ENCODE measurements at regions not wholly inside any gene's neighbourhood (a gene's known extent, or its start where the extent isn't known, plus 50 kb on each side); places are given as distances from the start of the nearest gene placed in this dataset.

DNA sequence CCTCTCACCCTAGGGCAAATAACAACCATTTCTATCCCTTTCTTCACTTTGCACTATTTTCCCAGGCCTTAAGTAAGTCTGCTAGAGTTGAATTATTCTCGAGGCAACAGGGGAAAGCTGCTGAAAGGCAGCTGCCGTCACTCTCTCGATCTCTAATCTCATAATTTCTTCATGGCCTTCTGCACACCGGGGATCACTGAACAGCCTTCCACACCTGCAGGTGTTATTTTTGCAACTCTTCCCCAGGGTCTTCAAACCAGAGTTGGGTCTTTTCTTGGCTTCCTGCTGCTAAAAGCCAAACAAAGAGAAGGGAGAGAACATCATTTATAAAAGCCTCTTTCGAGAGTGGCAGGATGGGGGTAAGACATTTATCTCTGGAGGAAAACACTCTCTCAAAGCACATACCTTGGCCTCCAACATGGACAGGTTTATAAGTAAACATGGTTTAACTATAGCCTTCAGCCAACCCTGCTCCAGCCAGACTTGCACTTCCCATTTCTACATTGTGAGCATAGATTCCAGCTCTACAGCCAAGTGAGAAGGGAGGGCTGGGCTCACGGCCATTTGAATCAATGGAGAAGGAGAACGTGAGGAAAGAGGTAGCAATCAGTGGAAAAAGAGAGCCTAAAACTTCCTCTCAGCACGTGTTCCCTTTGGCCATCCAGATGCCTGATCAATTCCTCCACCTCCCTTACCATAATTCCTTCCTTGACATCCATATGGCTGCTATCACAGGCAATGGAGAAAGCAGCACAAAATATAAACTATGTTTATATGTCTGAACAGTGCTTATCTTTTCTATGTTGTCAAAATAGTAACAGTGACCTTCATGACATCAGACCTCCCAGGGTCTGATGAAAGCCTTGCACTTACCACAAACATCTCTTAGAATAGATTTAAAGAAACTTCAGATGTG is 464.9 kb downstream of the TLE1 start:
- no peak overlapping the region for H3K27ac ChIP-seq

DNA sequence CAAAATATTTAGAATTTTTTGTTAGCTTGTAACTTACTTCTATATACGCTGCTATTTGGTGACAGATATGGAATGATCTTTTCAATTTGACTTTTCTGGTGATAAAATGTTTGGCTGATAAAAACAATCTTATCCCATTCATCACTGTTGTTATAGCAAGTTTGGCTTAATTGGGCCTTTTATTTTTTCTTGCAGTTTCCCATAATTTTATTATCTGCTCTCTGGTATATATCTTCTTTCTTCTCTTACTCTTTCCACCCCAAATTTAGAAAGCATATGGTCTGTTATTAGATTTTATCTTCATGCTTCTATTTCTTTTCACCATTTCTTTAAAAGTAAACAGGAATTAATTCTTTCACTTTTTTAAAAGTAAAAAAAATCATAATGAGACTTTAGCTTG is 474.4 kb downstream of the TLE1 start:
- no peak overlapping the region for H3K4me3 ChIP-seq
- TF ChIP-seq, protein P1, sequence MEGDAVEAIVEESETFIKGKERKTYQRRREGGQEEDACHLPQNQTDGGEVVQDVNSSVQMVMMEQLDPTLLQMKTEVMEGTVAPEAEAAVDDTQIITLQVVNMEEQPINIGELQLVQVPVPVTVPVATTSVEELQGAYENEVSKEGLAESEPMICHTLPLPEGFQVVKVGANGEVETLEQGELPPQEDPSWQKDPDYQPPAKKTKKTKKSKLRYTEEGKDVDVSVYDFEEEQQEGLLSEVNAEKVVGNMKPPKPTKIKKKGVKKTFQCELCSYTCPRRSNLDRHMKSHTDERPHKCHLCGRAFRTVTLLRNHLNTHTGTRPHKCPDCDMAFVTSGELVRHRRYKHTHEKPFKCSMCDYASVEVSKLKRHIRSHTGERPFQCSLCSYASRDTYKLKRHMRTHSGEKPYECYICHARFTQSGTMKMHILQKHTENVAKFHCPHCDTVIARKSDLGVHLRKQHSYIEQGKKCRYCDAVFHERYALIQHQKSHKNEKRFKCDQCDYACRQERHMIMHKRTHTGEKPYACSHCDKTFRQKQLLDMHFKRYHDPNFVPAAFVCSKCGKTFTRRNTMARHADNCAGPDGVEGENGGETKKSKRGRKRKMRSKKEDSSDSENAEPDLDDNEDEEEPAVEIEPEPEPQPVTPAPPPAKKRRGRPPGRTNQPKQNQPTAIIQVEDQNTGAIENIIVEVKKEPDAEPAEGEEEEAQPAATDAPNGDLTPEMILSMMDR (IDR thresholded peaks at IDR 0.05), result no peak
- TF ChIP-seq POLR2AphosphoS5 (IDR thresholded peaks at IDR 0.05; ENCODE audit: insufficient read depth in 1 of 2, low read depth in 1 of 2) (no peak), POLR2A (IDR thresholded peaks at IDR 0.05) (no peak)

More for the DNA sequence above, 464.9 kb downstream of the TLE1 start:
- intact Hi-C loops (cut with DNase I), result no loop called here
- peaks cover 10% of the 10 kb centered on the region for H3K4me1 ChIP-seq
- no peaks in the 10 kb centered on the region for H3K36me3 ChIP-seq
- no peak overlapping the region for H3K4me3 ChIP-seq
- TF ChIP-seq POLR2A (IDR thresholded peaks at IDR 0.05) (no peak), POLR2AphosphoS5 (IDR thresholded peaks at IDR 0.05; ENCODE audit: insufficient read depth in 1 of 2, low read depth in 1 of 2) (no peak)
- TF ChIP-seq, protein P1 (IDR thresholded peaks at IDR 0.05), result no peak
- DNase-seq (ENCODE audit: extremely low spot score in 2 of 2), result no peak
- H3K9me3 ChIP-seq, result no peaks in the 10 kb centered on the region
- no peaks in the 10 kb centered on the region for H3K27me3 ChIP-seq

GRCh38 chr9:81213456-81213855 is 475.9 kb downstream of the TLE1 start:
- Histone ChIP-seq H3K4me1 (no peaks in the 10 kb centered on the region), H3K27me3 (no peaks in the 10 kb centered on the region), H3K27ac (no peak overlapping the region), H3K36me3 (no peaks in the 10 kb centered on the region), H3K4me3 (no peak overlapping the region), H3K9me3 (no peaks in the 10 kb centered on the region)
- no peak for DNase-seq (ENCODE audit: extremely low spot score in 2 of 2)
- TF ChIP-seq POLR2AphosphoS5 (IDR thresholded peaks at IDR 0.05; ENCODE audit: insufficient read depth in 1 of 2, low read depth in 1 of 2) (no peak), POLR2A (IDR thresholded peaks at IDR 0.05) (no peak)
- TF ChIP-seq, protein P1 (IDR thresholded peaks at IDR 0.05), result no peak
- intact Hi-C loops (cut with DNase I), result no loop called here

More for the DNA sequence above, 474.4 kb downstream of the TLE1 start:
- no peaks in the 10 kb centered on the region for H3K27me3 ChIP-seq
- H3K4me1 ChIP-seq, result no peaks in the 10 kb centered on the region
- H3K9me3 ChIP-seq, result no peaks in the 10 kb centered on the region
- H3K36me3 ChIP-seq, result no peaks in the 10 kb centered on the region
- H3K27ac ChIP-seq, result no peak overlapping the region
- DNase-seq (ENCODE audit: extremely low spot score in 2 of 2), result no peak
- intact Hi-C loops (cut with DNase I), result no loop called here

- Histone ChIP-seq H3K36me3 (no peaks in the 10 kb centered on the region), H3K4me3 (no peak overlapping the region), H3K9me3 (no peaks in the 10 kb centered on the region), H3K27me3 (no peaks in the 10 kb centered on the region), H3K4me1 (no peaks in the 10 kb centered on the region), H3K27ac (no peak overlapping the region)
- TF ChIP-seq POLR2AphosphoS5 (IDR thresholded peaks at IDR 0.05; ENCODE audit: insufficient read depth in 1 of 2, low read depth in 1 of 2), result no peak
- TF ChIP-seq, protein P1 (IDR thresholded peaks at IDR 0.05), result no peak
- no peak for TF ChIP-seq POLR2A (IDR thresholded peaks at IDR 0.05)
- DNase-seq (ENCODE audit: extremely low spot score in 2 of 2), result no peak
- intact Hi-C loops (cut with DNase I), result no loop called here
Observed at GRCh38 chr9:81211741-81212140, 477.6 kb downstream of the TLE1 start.

DNA sequence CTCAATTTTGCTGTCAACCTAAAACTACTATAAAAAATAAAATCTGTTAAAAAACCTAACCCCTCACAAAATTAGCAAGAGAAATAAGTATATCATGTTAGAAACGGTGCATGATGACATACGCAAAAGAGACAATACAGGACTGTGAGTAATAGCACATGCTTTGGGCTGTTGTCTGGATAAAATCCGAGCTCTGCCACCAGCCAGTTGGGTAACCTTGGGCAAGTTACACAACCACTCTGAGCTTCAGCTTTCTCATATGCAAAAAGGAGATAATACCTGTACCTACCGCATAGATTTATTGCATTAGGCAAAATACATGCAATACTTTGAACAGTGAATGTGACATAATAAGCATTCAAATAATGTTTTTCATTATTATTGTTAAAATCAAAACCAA is 481.7 kb downstream of the TLE1 start:
- H3K9me3 ChIP-seq, result no peaks in the 10 kb centered on the region
- no peak overlapping the region for H3K27ac ChIP-seq

More for the DNA sequence above, 481.7 kb downstream of the TLE1 start:
- no peaks in the 10 kb centered on the region for H3K27me3 ChIP-seq
- no peak for DNase-seq (ENCODE audit: extremely low spot score in 2 of 2)
- H3K4me3 ChIP-seq, result no peak overlapping the region
- no peaks in the 10 kb centered on the region for H3K4me1 ChIP-seq
- intact Hi-C loops (cut with DNase I), result no loop called here
- TF ChIP-seq, protein P1 (IDR thresholded peaks at IDR 0.05), result no peak
- TF ChIP-seq POLR2A (IDR thresholded peaks at IDR 0.05) (no peak), POLR2AphosphoS5 (IDR thresholded peaks at IDR 0.05; ENCODE audit: insufficient read depth in 1 of 2, low read depth in 1 of 2) (no peak)
- no peaks in the 10 kb centered on the region for H3K36me3 ChIP-seq

Data from vagina (tissue), 2 donors.